ENCODE measurements at regions not wholly inside any gene's neighbourhood (a gene's known extent, or its start where the extent isn't known, plus 50 kb on each side); places are given as distances from the start of the nearest gene placed in this dataset.
A peak's percentile ranks its signal among the peaks of the same experiment; 100 is the strongest.

- no peak for DNase-seq (ENCODE audit: low spot score)
These were observed 340.9 kb upstream of the TBL1XR1 start for GRCh38 chr3:177538048-177538749.

- DNase-seq (ENCODE audit: low spot score), result peak; percentile 49
These were observed 341.8 kb upstream of the TBL1XR1 start for GRCh38 chr3:177538750-177539730.

- DNase-seq (ENCODE audit: low spot score), result no peak
These were observed 344.3 kb upstream of the TBL1XR1 start for GRCh38 chr3:177541541-177541940.

GRCh38 chr3:177545964-177546363, 348.7 kb upstream of the TBL1XR1 start:
- DNase-seq (ENCODE audit: low spot score), result no peak

- DNase-seq (ENCODE audit: low spot score), result no peak
These were observed 350.5 kb upstream of the TBL1XR1 start for GRCh38 chr3:177547711-177548350.

- DNase-seq (ENCODE audit: low spot score), result no peak
These were observed 353.4 kb upstream of the TBL1XR1 start for GRCh38 chr3:177550667-177551066.

GRCh38 chr3:177551431-177551836, 354.2 kb upstream of the TBL1XR1 start:
- DNase-seq (ENCODE audit: low spot score), result peak; percentile 11

GRCh38 chr3:177552051-177552450, 354.8 kb upstream of the TBL1XR1 start:
- DNase-seq (ENCODE audit: low spot score), result no peak

- no peak for DNase-seq (ENCODE audit: low spot score)
These were observed 355.7 kb upstream of the TBL1XR1 start for GRCh38 chr3:177553012-177553411.

- no peak for DNase-seq (ENCODE audit: low spot score)
These were observed 356.3 kb upstream of the TBL1XR1 start for GRCh38 chr3:177553579-177553978.

- no peak for DNase-seq (ENCODE audit: low spot score)
These were observed 357.8 kb upstream of the TBL1XR1 start for GRCh38 chr3:177554895-177555759.

- no peak for DNase-seq (ENCODE audit: low spot score)
These were observed 360.3 kb upstream of the TBL1XR1 start for GRCh38 chr3:177557548-177557947.

GRCh38 chr3:177561365-177561764, 364.1 kb upstream of the TBL1XR1 start:
- DNase-seq (ENCODE audit: low spot score), result no peak

- DNase-seq (ENCODE audit: low spot score), result no peak
These were observed 364.6 kb upstream of the TBL1XR1 start for GRCh38 chr3:177561769-177562392.

GRCh38 chr3:177563243-177563780, 366.0 kb upstream of the TBL1XR1 start:
- DNase-seq (ENCODE audit: low spot score), result no peak

- no peak for DNase-seq (ENCODE audit: low spot score)
These were observed 366.5 kb upstream of the TBL1XR1 start for GRCh38 chr3:177563792-177564191.

- DNase-seq (ENCODE audit: low spot score), result no peak
These were observed 368.7 kb upstream of the TBL1XR1 start for GRCh38 chr3:177565981-177566380.

- DNase-seq (ENCODE audit: low spot score), result no peak
These were observed 370.6 kb upstream of the TBL1XR1 start for GRCh38 chr3:177567833-177568232.

- no peak for DNase-seq (ENCODE audit: low spot score)
These were observed 371.9 kb upstream of the TBL1XR1 start for GRCh38 chr3:177569193-177569592.

- DNase-seq (ENCODE audit: low spot score), result no peak
These were observed 372.8 kb upstream of the TBL1XR1 start for GRCh38 chr3:177569875-177570657.

All from CD4-positive, alpha-beta T cell treated with Interleukin-2 at 100 ng/mL for 4 hours (primary cell).